NCI-H2081 (cell line): ENCODE measurements at regions not wholly inside any gene's neighbourhood (a gene's known extent, or its start where the extent isn't known, plus 50 kb on each side); places are given as distances from the start of the nearest gene placed in this dataset.

ENCODE experiments used
- DNase-seq, 2 experiments: peaks; one replicate each; lab custom pipeline; 2025; lab: John Stamatoyannopoulos, UW

DNA sequence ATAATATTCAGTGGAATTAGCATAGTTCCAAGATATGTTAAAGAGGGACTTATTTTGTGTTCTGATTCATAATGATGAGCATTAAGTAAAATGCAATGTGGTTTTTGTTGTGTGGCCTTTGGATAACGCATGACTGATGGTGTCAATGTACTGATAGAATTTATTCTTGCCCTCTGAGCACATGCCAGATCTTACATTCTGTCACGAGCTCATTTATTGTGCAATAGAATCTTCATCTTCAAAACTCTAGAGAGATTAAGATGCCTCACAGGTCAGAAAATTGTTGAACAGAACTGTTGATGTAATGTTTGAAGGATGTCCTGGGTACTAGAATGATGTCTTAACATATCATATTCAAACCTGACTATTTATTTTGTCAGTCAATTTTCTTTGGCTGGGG lies 148.0 kb upstream of the HTR2A start:
- no peak for DNase-seq

- DNase-seq, result no peak
These were observed 142.3 kb upstream of the HTR2A start for GRCh38 chr13:47039106-47039505.

GRCh38 chr13:47038188-47038587 lies 141.3 kb upstream of the HTR2A start:
- DNase-seq, result no peak

GRCh38 chr13:47036294-47037008 lies 139.6 kb upstream of the HTR2A start:
- DNase-seq, result no peak

DNA sequence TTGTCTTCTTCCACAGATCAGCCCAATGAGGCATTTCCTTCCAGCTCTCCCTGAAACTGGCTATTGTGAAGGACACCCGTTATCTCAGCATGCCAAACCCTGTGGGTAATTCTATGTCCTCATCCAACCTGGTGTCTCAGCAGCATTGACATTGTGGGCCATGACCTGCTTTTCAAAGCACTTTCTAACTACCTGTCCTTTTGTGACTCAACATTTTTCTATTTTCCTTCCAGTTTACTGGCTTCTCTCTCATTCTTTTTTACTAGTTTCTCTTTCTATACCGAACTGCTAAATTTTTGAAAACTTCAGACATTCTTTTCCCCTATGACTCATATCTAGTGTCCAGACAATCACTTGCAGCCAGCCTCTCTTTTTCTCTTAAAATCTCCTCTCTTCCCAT lies 136.4 kb upstream of the HTR2A start:
- DNase-seq, result no peak

DNA sequence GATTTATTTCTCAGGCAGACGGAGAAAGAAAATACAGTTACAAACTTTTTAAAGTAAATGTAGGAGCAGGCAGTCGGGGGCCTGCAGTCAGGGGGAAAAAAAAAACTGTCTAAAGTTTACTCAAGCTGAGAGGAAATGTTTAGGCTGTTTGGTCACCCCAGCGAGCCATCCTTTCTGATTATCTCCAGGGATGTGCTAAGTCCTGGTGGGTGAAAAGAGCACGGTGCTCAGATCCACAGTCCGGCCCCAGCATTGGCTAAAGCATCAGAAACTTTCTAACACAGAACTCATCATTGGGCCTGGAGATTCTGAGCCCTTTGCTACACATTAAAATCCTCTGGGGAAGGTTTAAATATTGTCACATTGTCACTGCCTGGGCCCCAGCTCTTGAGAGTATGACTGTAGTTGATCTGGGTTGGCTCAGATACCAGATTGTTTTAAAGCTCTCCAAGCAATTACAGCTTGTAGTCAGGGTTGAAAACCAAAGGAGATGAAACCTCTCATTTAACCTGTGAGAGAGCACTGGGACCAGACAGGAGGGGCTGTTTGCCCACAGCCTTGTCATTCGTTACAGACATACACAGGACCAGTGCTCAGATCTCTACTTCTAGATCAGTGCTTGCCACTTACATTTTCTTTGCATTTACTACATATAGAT lies 131.1 kb upstream of the HTR2A start:
- DNase-seq, result no peak

DNA sequence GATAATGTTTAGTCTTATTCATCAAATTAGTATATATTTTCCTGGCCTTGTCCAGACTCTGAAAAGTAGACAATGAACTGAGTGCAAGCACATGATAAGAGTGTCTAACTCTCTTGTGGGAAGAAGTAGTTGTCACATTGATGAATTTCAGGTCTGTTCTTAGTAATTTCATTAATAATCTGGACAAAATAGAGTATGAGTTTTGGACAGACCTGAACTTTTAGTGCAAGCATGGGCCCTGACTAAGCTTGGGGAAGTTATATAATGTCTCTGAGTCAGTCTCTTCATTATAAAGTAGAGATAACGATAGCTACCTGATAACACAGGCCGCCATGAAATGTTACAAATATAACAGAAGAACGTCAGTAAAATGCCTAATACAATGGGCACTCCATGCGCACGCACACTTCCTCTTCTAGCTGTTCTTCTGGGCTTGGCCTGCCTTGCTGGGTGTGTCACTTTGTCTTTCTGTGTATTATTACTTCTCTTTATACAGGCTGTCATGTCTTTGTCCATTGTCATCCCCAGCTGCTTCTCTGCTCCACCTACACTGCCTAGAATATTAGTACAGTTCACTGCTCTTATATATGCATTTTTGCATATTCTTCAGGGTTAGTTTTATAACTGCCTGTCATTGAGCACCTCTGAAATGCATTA lies 129.1 kb upstream of the HTR2A start:
- DNase-seq, result no peak

DNA sequence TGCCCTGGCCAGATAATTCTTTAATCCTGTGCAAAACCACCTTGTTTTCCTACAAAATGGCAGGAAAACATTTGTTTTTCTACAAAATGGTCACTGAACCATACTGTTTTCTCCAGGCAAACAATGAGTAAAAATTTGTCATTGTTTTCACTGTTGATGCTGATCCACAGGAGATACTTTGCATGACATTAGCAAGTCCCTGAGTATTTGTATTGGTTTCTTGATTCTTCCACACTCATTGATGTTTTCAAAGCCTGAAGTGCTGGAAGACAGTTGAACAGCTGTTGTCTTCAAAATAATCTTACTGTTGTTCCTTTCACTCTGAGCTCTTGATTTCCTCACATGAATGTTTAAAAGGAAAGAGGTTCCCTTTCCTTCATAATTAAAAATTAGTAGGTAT lies 123.1 kb upstream of the HTR2A start:
- no peak for DNase-seq

- DNase-seq, result no peak
These were observed 120.6 kb upstream of the HTR2A start for GRCh38 chr13:47017476-47017875.

DNA sequence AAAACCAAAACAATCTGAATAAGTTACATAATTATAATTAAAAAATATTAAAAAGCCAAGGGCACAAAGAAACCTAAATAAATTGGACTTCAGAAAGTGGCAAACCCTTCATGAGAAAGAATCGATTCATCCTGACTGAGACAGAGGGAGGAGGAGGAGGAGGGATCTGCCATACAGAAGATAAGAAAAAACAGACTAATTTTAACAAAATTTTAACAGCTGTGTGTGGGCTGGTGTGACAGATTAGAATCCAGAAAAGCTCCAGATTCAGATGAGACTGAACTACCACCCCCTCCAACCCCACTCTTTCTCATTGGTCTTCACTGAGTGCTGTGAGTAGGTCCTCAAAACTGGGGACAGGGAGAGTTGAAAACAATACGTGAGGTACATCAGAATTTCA lies 111.5 kb upstream of the HTR2A start:
- DNase-seq, result no peak

DNA sequence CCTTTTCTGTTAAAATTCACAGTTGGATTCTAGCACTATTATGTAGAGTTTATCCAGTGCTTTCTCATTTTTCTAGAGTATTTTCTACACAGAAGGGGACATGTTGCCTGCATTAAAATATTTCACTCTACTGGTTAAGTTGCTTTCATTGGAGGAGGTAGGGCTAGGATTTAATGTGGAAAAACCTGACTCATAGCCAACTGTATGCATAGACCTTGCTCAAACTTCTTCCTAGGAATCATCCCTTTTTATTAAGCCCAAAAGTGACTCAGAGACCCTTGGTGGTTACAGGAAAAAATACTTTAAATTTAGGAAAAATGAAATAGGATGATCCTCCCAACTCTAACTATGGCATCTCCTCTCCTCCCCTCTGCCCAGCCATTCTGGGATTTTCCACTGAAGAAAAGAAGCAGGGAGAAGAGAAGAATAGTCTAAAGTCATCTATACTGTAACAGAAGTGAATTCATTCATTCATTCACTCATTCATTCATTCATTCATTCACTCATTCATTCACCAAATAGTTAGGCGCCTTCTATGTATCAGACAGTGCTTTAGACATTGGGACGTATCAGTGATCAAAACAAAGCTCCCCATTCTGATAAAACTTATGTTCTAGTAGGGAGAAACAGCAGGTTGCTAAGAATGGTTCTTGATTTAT lies 109.0 kb upstream of the HTR2A start:
- DNase-seq, result no peak

- DNase-seq, result no peak
These were observed 107.7 kb upstream of the HTR2A start for GRCh38 chr13:47004540-47004939.

GRCh38 chr13:47004027-47004426 lies 107.2 kb upstream of the HTR2A start:
- DNase-seq, result no peak

DNA sequence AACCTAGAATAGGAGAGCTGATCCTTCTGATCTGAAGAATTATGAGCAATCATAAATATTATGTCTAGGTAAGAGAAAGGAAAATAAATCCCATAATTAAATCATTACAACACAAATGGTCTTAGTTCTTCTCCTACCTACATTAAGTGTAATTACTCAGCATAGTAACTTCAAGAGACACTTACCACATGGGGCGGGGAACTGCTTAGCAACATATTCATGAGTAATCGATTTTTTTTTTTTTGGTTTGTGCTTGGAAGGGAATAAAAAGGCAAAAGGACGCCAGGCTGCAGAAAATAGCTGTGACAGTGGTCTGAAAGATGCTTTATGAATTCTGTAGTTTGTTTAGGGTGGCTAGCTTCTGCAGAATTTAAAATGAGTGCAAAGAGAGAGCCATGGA lies 103.3 kb upstream of the HTR2A start:
- DNase-seq, result no peak

DNA sequence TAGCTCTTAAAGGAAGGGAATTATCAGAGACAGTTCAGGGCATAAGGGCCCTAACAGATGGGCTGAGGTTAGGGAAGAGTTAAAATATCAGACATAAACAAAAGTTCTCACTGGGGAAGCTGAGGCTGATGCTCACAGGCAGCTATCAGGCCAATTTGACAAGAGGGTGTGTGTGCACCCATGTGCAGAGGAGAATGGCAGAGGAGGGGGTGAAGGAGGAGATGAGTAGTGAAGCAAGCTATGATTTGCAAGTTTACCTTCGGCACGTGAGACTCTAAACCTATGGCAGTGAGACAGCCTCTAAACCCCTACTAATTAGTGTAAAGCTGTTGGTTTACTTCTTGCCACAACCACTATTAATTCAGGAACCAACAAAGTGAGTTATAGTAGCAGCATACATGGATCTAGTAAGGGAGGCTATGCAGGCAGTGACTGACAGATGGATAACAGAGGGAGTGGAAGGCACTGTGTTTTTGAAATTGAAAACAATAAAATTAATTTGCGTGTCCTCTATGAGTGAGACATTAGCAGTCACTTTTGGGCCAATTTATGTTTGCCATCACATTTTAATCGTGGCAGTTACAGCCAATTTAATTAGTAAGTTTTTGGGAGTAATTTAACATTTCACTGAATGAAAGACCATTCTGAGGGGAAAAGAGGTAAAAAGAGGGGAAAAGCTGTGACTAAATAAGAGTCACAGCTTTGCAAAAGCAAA lies 99.6 kb upstream of the HTR2A start:
- DNase-seq, result no peak

GRCh38 chr13:46995874-46996273 lies 99.0 kb upstream of the HTR2A start:
- DNase-seq, result no peak

DNA sequence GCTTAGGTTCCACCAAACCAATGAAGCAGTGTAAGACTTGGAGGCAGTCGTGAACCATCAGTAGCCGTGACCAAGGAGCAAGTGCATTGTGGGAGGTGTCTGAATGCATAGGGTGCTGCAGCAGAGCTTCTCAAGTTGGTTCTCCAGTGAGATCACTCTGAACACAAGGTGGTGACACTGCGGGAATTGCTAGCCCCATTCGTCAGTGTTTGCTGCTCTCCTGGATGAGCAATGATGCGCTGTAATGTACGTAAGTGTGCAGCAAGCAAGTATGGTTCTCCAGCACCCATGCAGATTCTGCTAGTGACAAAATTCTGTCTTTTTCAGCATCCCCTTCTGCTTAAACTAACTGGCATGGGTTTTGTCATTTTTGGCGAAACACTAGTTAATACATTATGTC lies 97.6 kb upstream of the HTR2A start:
- no peak for DNase-seq

DNA sequence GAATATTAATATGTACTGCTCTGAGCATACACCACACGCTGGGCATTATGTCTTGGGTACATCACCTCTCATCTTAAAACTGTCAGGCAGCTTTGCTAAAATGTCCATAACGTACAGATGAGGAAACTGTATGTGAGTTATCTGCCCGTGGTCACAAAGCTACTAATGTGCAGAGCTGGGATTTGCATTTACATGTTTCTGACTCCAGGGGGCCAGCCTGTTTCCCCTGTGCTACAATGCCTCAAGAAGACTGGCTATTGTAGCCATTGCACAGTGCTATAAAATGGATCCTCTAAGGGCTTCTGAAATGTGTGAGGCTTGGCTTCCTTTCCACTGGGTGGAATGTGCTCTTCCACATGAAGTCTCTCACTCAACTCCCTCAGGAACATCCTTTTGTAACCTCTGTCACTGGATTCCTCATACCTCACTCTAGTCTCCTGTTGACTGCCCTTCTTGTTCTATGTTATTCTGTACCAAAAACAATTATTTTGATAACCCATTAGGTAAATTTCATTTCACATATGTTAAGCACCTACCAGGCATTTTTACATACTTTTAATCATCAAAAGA lies 95.6 kb upstream of the HTR2A start:
- DNase-seq, result no peak

DNA sequence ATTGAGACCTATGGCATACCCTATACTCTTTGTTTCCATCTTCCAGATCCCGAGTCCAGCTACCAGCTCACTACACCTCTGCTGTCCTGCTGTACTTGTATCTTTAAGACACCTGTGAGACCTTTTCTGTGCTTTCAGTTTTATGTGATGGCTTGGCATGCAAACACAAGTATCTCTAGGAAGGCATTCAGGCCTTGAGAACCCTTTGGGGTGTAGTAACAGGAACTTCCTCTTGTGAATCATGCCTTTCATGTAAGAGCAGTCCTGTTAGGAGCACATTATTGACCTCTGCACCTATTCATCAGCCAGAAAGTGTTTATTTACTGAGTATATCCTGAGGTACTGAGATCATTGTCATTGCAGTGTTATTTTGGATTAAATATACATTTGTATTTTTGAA lies 87.0 kb upstream of the HTR2A start:
- DNase-seq, result no peak

- DNase-seq, result no peak
These were observed 86.2 kb upstream of the HTR2A start for GRCh38 chr13:46982856-46983582.

GRCh38 chr13:46975173-46975572 lies 78.3 kb upstream of the HTR2A start:
- DNase-seq, result no peak
